Endothelial cell of umbilical vein (primary cell): ENCODE measurements at regions not wholly inside any gene's neighbourhood (a gene's known extent, or its start where the extent isn't known, plus 50 kb on each side); places are given as distances from the start of the nearest gene placed in this dataset.

Source experiments
- BruUV-seq: library from RNA; stranded (reverse); fragments of 400-500 nt; replicated peaks from 2 replicates; lab custom pipeline; 2021; lab: Mats Ljungman, UMichigan
- CTCF ChIA-PET: fragments of 300-600, 350-600 bp; sonication (Branson Sonifier 250); formaldehyde crosslinking; loops from one replicate; lab custom pipeline; 2021; ENCODE audit warnings: antibody characterized with exemption, inconsistent platforms; lab: Charles Lee
- POLR2A ChIA-PET: fragments of 300-600, 350-600 bp; sonication (Branson Sonifier 250); formaldehyde crosslinking; loops from one replicate; lab custom pipeline; 2021; ENCODE audit warnings: antibody characterized with exemption, inconsistent platforms; lab: Charles Lee
- DNase-seq: peaks from one replicate; pipeline ENCODE4 v3.0.0-alpha.2; 2011; ENCODE audit warnings: low read depth, low spot score
- FAIRE-seq: peaks from 2 replicates; lab custom pipeline; 2011; peaks lifted over from hg19 to GRCh38; lab: Jason Lieb, UNC
- H2AFZ ChIP-seq: 2 replicates; pipeline ENCODE4 v1.6.0; 2012; ENCODE audit warnings: low read depth, low read length, control low read depth, inconsistent platforms
- H3K27ac ChIP-seq: 2 replicates; pipeline ENCODE4 v1.5.1; 2011; ENCODE audit warnings: low read depth, mild to moderate bottlenecking, control low read depth, low read length, moderate library complexity; ENCODE audit not compliant: insufficient read depth
- H3K27me3 ChIP-seq, 2 experiments: 2 replicates each; pipeline versions ENCODE4 v1.6.0 to v1.6.1; 2011; ENCODE audit warnings: low read length in 2 of 2, mixed read lengths in 1 of 2; ENCODE audit not compliant: control insufficient read depth in 2 of 2, insufficient read depth in 2 of 2
- H3K36me3 ChIP-seq, 2 experiments: 2 replicates in 1 of 2; 3 replicates in 1 of 2; pipeline ENCODE4 v1.5.1; 2011; ENCODE audit warnings: low read length in 2 of 2, mild to moderate bottlenecking in 1 of 2, moderate library complexity in 1 of 2; ENCODE audit not compliant: control insufficient read depth in 2 of 2, insufficient read depth in 2 of 2; ENCODE audit errors: extremely low read depth in 1 of 2
- H3K4me1 ChIP-seq: 3 replicates; pipeline ENCODE4 v1.5.1; 2011; ENCODE audit warnings: mild to moderate bottlenecking, low read length; ENCODE audit not compliant: control insufficient read depth, insufficient read depth; ENCODE audit errors: extremely low read depth
- H3K4me2 ChIP-seq: 2 replicates; pipeline ENCODE4 v1.6.1; 2011; ENCODE audit warnings: low read length, control low read depth, mixed read lengths; ENCODE audit not compliant: insufficient read depth
- H3K4me3 ChIP-seq, 3 experiments: fragments of 200-600 bp in 1 of 3; sonication (generic), shearing (Covaris generic) in 1 of 3; replicated peaks in 1 of 3; 2 replicates each; pipeline ENCODE4 v1.5.1; 2011 to 2016; ENCODE audit warnings: control low read depth in 3 of 3, low read length in 3 of 3, mild to moderate bottlenecking in 2 of 3, inconsistent platforms in 1 of 3, low read depth in 1 of 3, moderate library complexity in 1 of 3; ENCODE audit not compliant: insufficient read depth in 1 of 3
- H3K79me2 ChIP-seq: 2 replicates; pipeline ENCODE4 v1.6.0; 2012; ENCODE audit warnings: low read length, inconsistent platforms; ENCODE audit not compliant: control insufficient read depth, insufficient read depth
- H3K9ac ChIP-seq: replicated peaks from 2 replicates; pipeline ENCODE3; 2011; ENCODE audit warnings: low read length, control low read depth; ENCODE audit not compliant: insufficient read depth; ENCODE audit errors: extremely low read depth
- H3K9me1 ChIP-seq: replicated peaks from 3 replicates; pipeline ENCODE4 v1.6.0; 2011; ENCODE audit warnings: mild to moderate bottlenecking, low read length; ENCODE audit not compliant: control insufficient read depth, insufficient read depth; ENCODE audit errors: extremely low read depth
- H3K9me3 ChIP-seq: replicated peaks from 2 replicates; pipeline ENCODE4 v1.5.1; 2012; ENCODE audit warnings: low read length, inconsistent platforms; ENCODE audit not compliant: control insufficient read depth, insufficient read depth
- H4K20me1 ChIP-seq: replicated peaks from 2 replicates; pipeline ENCODE3; 2011; ENCODE audit warnings: mild to moderate bottlenecking, low read length; ENCODE audit not compliant: control insufficient read depth, insufficient read depth; ENCODE audit errors: extremely low read depth
- EZH2 ChIP-seq: IDR thresholded peaks from 2 replicates; pipeline ENCODE4 v1.6.1; 2012; ENCODE audit warnings: borderline replicate concordance, low read depth, mild to moderate bottlenecking, moderate library complexity, low read length, inconsistent platforms; ENCODE audit not compliant: severe bottlenecking
- FOS ChIP-seq: IDR thresholded peaks from 2 replicates; pipeline ENCODE4 v1.6.1; 2011; ENCODE audit warnings: mild to moderate bottlenecking, low read length, moderate library complexity, borderline replicate concordance; ENCODE audit not compliant: insufficient read depth
- GATA2 ChIP-seq: IDR thresholded peaks from 2 replicates; pipeline ENCODE4 v1.7.0; 2011; ENCODE audit warnings: low read depth, mild to moderate bottlenecking, moderate library complexity, mixed read lengths, low read length; ENCODE audit not compliant: insufficient read length, insufficient read depth
- JUN ChIP-seq: IDR thresholded peaks from 2 replicates; pipeline ENCODE4 v1.6.1; 2011; ENCODE audit warnings: borderline replicate concordance, low read depth; ENCODE audit not compliant: insufficient read length, insufficient read depth
- MAX ChIP-seq: IDR thresholded peaks from 2 replicates; pipeline ENCODE4 v1.6.1; 2011; ENCODE audit not compliant: insufficient read depth, insufficient read length
- MYC ChIP-seq: IDR thresholded peaks from one replicate; pipeline ENCODE4 v1.6.1; 2011; ENCODE audit warnings: mild to moderate bottlenecking, low read depth, low read length
- POLR2A ChIP-seq: IDR thresholded peaks from 2 replicates; pipeline ENCODE4 v1.6.1; 2012; ENCODE audit warnings: low read depth, mild to moderate bottlenecking, control low read depth, low read length
- POLR2AphosphoS5 ChIP-seq: IDR thresholded peaks from 2 replicates; pipeline ENCODE4 v1.6.1; 2012; ENCODE audit warnings: low read depth, mild to moderate bottlenecking, control low read depth, low read length, moderate library complexity; ENCODE audit not compliant: insufficient read depth
- dilution Hi-C: fragments of 300-500 bp; cut with MboI; formaldehyde crosslinking; loops from one replicate; pipeline ENCODE4 v1.15.0; 2019; ENCODE audit warnings: low sequenced_read_pairs; ENCODE audit not compliant: extremely low pct_ligation_motif_present
- intact Hi-C: fragments of 100-400 bp; cut with micrococcal nuclease; formaldehyde crosslinking; loops from one replicate; pipeline ENCODE4 v1.10.0; 2022
- TF ChIP-seq, protein P1 (sequence below), 2 donors: IDR thresholded peaks; 1 replicate in 1 of 2; 2 replicates in 1 of 2; pipeline ENCODE4 v1.5.1; 2011; ENCODE audit warnings: low read length in 2 of 2, mild to moderate bottlenecking in 2 of 2, moderate library complexity in 2 of 2, control low read depth in 1 of 2, inconsistent platforms in 1 of 2, low read depth in 1 of 2; ENCODE audit not compliant: insufficient read depth in 1 of 2; ENCODE audit errors: extremely low read depth in 1 of 2

DNA sequence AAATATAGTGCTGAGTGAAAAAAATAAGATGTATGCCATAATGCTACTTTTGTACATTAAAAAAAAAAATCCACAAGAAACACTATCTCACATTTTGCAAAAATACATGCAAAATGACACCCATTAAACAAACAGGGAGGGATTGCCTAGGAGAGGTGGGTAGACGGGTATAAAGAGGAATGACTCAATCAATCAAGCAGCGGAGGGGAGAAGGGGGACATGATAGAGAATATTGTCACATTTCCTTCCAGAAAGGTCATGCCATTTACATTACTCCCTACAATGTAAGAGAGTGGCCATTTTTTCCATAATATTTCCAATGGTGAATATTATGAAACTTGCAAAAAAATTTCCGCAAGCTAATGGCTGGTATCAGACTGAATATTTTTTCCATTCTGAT lies 542.3 kb upstream of the TNP1 start:
- dilution Hi-C loops, result no loop called here
- Histone ChIP-seq H3K36me3 (no peaks in the 10 kb centered on the region), H3K27ac (no peak overlapping the region), H3K27me3 (no peaks in the 10 kb centered on the region), H4K20me1 (no peaks in the 10 kb centered on the region), H3K9me3 (no peaks in the 10 kb centered on the region), H2AFZ (no peak overlapping the region), H3K79me2 (no peaks in the 10 kb centered on the region), H3K4me1 (no peaks in the 10 kb centered on the region), H3K9me1 (no peaks in the 10 kb centered on the region), H3K4me2 (no peak overlapping the region), H3K9ac (no peak overlapping the region), H3K4me3 (no peak overlapping the region)
- BruUV-seq, result no TSS peak
- no peak for FAIRE-seq
- TF ChIP-seq MYC (no peak), MAX (no peak), EZH2 (no peak), POLR2AphosphoS5 (no peak), JUN (no peak), FOS (no peak), GATA2 (no peak), POLR2A (no peak)
- TF ChIP-seq, protein P1, sequence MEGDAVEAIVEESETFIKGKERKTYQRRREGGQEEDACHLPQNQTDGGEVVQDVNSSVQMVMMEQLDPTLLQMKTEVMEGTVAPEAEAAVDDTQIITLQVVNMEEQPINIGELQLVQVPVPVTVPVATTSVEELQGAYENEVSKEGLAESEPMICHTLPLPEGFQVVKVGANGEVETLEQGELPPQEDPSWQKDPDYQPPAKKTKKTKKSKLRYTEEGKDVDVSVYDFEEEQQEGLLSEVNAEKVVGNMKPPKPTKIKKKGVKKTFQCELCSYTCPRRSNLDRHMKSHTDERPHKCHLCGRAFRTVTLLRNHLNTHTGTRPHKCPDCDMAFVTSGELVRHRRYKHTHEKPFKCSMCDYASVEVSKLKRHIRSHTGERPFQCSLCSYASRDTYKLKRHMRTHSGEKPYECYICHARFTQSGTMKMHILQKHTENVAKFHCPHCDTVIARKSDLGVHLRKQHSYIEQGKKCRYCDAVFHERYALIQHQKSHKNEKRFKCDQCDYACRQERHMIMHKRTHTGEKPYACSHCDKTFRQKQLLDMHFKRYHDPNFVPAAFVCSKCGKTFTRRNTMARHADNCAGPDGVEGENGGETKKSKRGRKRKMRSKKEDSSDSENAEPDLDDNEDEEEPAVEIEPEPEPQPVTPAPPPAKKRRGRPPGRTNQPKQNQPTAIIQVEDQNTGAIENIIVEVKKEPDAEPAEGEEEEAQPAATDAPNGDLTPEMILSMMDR (IDR thresholded peaks at IDR 0.05; ENCODE audit: extremely low read depth in 1 of 2, insufficient read depth in 1 of 2, low read depth in 1 of 2, low read length in 2 of 2), result no peak
- CTCF ChIA-PET, result no interaction called here
- POLR2A ChIA-PET, result no interaction called here
- no peak for DNase-seq
- intact Hi-C loops, result no loop called here
